Activated naive CD8-positive, alpha-beta T cell treated with anti-CD3 and anti-CD28 coated beads, Interleukin-2, amount 10 ng/mL, durations not matched to agents 7 days and 5 days (primary cell): ENCODE measurements at regions not wholly inside any gene's neighbourhood (a gene's known extent, or its start where the extent isn't known, plus 50 kb on each side); places are given as distances from the start of the nearest gene placed in this dataset.

Source experiments
- ATAC-seq: fragments of 150-1000 bp; cut with Tn5 transposase; one replicate; pipeline ENCODE4 v1.10.0; 2021; ENCODE audit warnings: low read depth, moderate library complexity
- POLR2A ChIA-PET: fragments of 350-600 bp; sonication (Branson Sonifier 250); formaldehyde crosslinking; loops from one replicate; lab custom pipeline; 2021; ENCODE audit warnings: antibody characterized with exemption; lab: Charles Lee
- DNase-seq: peaks from one replicate; pipeline ENCODE4 v3.0.0; 2021
- H3K27ac Mint-ChIP-seq: one replicate; pipeline ENCODE4 v1.8.0; 2022; ENCODE audit warnings: mild to moderate bottlenecking, mixed read lengths
- H3K27me3 Mint-ChIP-seq: one replicate; pipeline ENCODE4 v1.8.0; 2022; ENCODE audit warnings: mild to moderate bottlenecking, moderate library complexity, mixed read lengths
- H3K36me3 Mint-ChIP-seq: one replicate; pipeline ENCODE4 v1.8.0; 2021; ENCODE audit warnings: mild to moderate bottlenecking, mixed read lengths
- H3K4me1 Mint-ChIP-seq: one replicate; pipeline ENCODE4 v1.8.0; 2021; ENCODE audit warnings: mixed read lengths
- H3K4me3 Mint-ChIP-seq: one replicate; pipeline ENCODE4 v1.8.0; 2022; ENCODE audit warnings: mild to moderate bottlenecking, moderate library complexity, mixed read lengths
- H3K9me3 Mint-ChIP-seq: one replicate; pipeline ENCODE4 v1.8.0; 2021; ENCODE audit warnings: mixed read lengths

- no peak for ATAC-seq
- Mint-ChIP-seq H3K27me3 (no peaks in the 10 kb centered on the region), H3K36me3 (no peaks in the 10 kb centered on the region), H3K9me3 (no peaks in the 10 kb centered on the region), H3K4me1 (no peaks in the 10 kb centered on the region), H3K4me3 (no peak overlapping the region), H3K27ac (no peak overlapping the region)
- POLR2A ChIA-PET: no interaction called here
- DNase-seq: no peak
Measured at GRCh38 chr4:162560073-162560472, 396.3 kb upstream of the FSTL5 start.

- Mint-ChIP-seq H3K27me3 (no peaks in the 10 kb centered on the region), H3K27ac (no peak overlapping the region), H3K36me3 (no peaks in the 10 kb centered on the region), H3K9me3 (no peaks in the 10 kb centered on the region), H3K4me1 (no peaks in the 10 kb centered on the region), H3K4me3 (no peak overlapping the region)
- DNase-seq: no peak
- ATAC-seq: no peak
- POLR2A ChIA-PET: no interaction called here
Measured at GRCh38 chr4:162557516-162558106, 393.8 kb upstream of the FSTL5 start.

GRCh38 chr4:162535121-162535520, 371.3 kb upstream of the FSTL5 start:
- Mint-ChIP-seq H3K27me3 (no peaks in the 10 kb centered on the region), H3K36me3 (no peaks in the 10 kb centered on the region), H3K9me3 (peaks cover 4% of the 10 kb centered on the region), H3K4me1 (no peaks in the 10 kb centered on the region), H3K4me3 (no peak overlapping the region), H3K27ac (no peak overlapping the region)
- POLR2A ChIA-PET: no interaction called here
- ATAC-seq (no peak), DNase-seq (no peak)

- Mint-ChIP-seq H3K27ac (no peak overlapping the region), H3K4me3 (no peak overlapping the region), H3K4me1 (no peaks in the 10 kb centered on the region), H3K9me3 (no peaks in the 10 kb centered on the region), H3K36me3 (no peaks in the 10 kb centered on the region), H3K27me3 (no peaks in the 10 kb centered on the region)
- POLR2A ChIA-PET: no interaction called here
- DNase-seq (no peak), ATAC-seq (no peak)
Measured at GRCh38 chr4:162523171-162523570, 359.4 kb upstream of the FSTL5 start.

GRCh38 chr4:162522724-162523123, 358.9 kb upstream of the FSTL5 start:
- no peak overlapping the region for H3K4me3 Mint-ChIP-seq
- no peaks in the 10 kb centered on the region for H3K4me1 Mint-ChIP-seq
- POLR2A ChIA-PET: no interaction called here
- DNase-seq (no peak), ATAC-seq (no peak)
- no peaks in the 10 kb centered on the region for H3K36me3 Mint-ChIP-seq
- H3K27me3 Mint-ChIP-seq: no peaks in the 10 kb centered on the region
- H3K9me3 Mint-ChIP-seq: no peaks in the 10 kb centered on the region
- no peak overlapping the region for H3K27ac Mint-ChIP-seq

- H3K4me3 Mint-ChIP-seq: no peak overlapping the region
- H3K36me3 Mint-ChIP-seq: no peaks in the 10 kb centered on the region
- POLR2A ChIA-PET: no interaction called here
- ATAC-seq (no peak), DNase-seq (no peak)
- no peak overlapping the region for H3K27ac Mint-ChIP-seq
- no peaks in the 10 kb centered on the region for H3K27me3 Mint-ChIP-seq
- no peaks in the 10 kb centered on the region for H3K4me1 Mint-ChIP-seq
- no peaks in the 10 kb centered on the region for H3K9me3 Mint-ChIP-seq
Measured at GRCh38 chr4:162510937-162511336, 347.1 kb upstream of the FSTL5 start.

- H3K9me3 Mint-ChIP-seq: no peaks in the 10 kb centered on the region
- POLR2A ChIA-PET: no interaction called here
- no peak overlapping the region for H3K4me3 Mint-ChIP-seq
- H3K27me3 Mint-ChIP-seq: no peaks in the 10 kb centered on the region
- no peaks in the 10 kb centered on the region for H3K4me1 Mint-ChIP-seq
- no peak for DNase-seq
- no peak overlapping the region for H3K27ac Mint-ChIP-seq
- no peak for ATAC-seq
- no peaks in the 10 kb centered on the region for H3K36me3 Mint-ChIP-seq
Measured at GRCh38 chr4:162510115-162510514, 346.3 kb upstream of the FSTL5 start.

- H3K4me3 Mint-ChIP-seq: no peak overlapping the region
- POLR2A ChIA-PET: no interaction called here
- H3K9me3 Mint-ChIP-seq: no peaks in the 10 kb centered on the region
- no peaks in the 10 kb centered on the region for H3K27me3 Mint-ChIP-seq
- DNase-seq: no peak
- no peak overlapping the region for H3K27ac Mint-ChIP-seq
- H3K4me1 Mint-ChIP-seq: no peaks in the 10 kb centered on the region
- H3K36me3 Mint-ChIP-seq: no peaks in the 10 kb centered on the region
- no peak for ATAC-seq
Measured at GRCh38 chr4:162509333-162509732, 345.5 kb upstream of the FSTL5 start.

- Mint-ChIP-seq H3K36me3 (no peaks in the 10 kb centered on the region), H3K27ac (no peak overlapping the region), H3K4me1 (no peaks in the 10 kb centered on the region), H3K4me3 (no peak overlapping the region), H3K9me3 (no peaks in the 10 kb centered on the region), H3K27me3 (no peaks in the 10 kb centered on the region)
- ATAC-seq: no peak
- DNase-seq: no peak
- POLR2A ChIA-PET: no interaction called here
Measured at GRCh38 chr4:162506253-162506652, 342.5 kb upstream of the FSTL5 start.

GRCh38 chr4:162503868-162504267, 340.1 kb upstream of the FSTL5 start:
- POLR2A ChIA-PET: no interaction called here
- no peak for ATAC-seq
- Mint-ChIP-seq H3K9me3 (no peaks in the 10 kb centered on the region), H3K4me1 (no peaks in the 10 kb centered on the region), H3K4me3 (no peak overlapping the region), H3K27me3 (no peaks in the 10 kb centered on the region), H3K27ac (no peak overlapping the region), H3K36me3 (no peaks in the 10 kb centered on the region)
- DNase-seq: no peak

- no peaks in the 10 kb centered on the region for H3K9me3 Mint-ChIP-seq
- H3K36me3 Mint-ChIP-seq: no peaks in the 10 kb centered on the region
- DNase-seq (no peak), ATAC-seq (no peak)
- no peak overlapping the region for H3K27ac Mint-ChIP-seq
- H3K27me3 Mint-ChIP-seq: no peaks in the 10 kb centered on the region
- H3K4me3 Mint-ChIP-seq: no peak overlapping the region
- POLR2A ChIA-PET: no interaction called here
- H3K4me1 Mint-ChIP-seq: no peaks in the 10 kb centered on the region
Measured at GRCh38 chr4:162502109-162502508, 338.3 kb upstream of the FSTL5 start.

- Mint-ChIP-seq H3K27me3 (no peaks in the 10 kb centered on the region), H3K4me3 (no peak overlapping the region), H3K27ac (no peak overlapping the region), H3K36me3 (no peaks in the 10 kb centered on the region), H3K9me3 (no peaks in the 10 kb centered on the region), H3K4me1 (no peaks in the 10 kb centered on the region)
- DNase-seq: no peak
- no peak for ATAC-seq
- POLR2A ChIA-PET: no interaction called here
Measured at GRCh38 chr4:162499478-162499877, 335.7 kb upstream of the FSTL5 start.

GRCh38 chr4:162498168-162498567, 334.4 kb upstream of the FSTL5 start:
- no peaks in the 10 kb centered on the region for H3K4me1 Mint-ChIP-seq
- no peaks in the 10 kb centered on the region for H3K36me3 Mint-ChIP-seq
- ATAC-seq (no peak), DNase-seq (no peak)
- POLR2A ChIA-PET: no interaction called here
- no peaks in the 10 kb centered on the region for H3K27me3 Mint-ChIP-seq
- no peak overlapping the region for H3K4me3 Mint-ChIP-seq
- H3K9me3 Mint-ChIP-seq: no peaks in the 10 kb centered on the region
- no peak overlapping the region for H3K27ac Mint-ChIP-seq

GRCh38 chr4:162497564-162498167, 333.9 kb upstream of the FSTL5 start:
- Mint-ChIP-seq H3K4me3 (no peak overlapping the region), H3K27ac (no peak overlapping the region), H3K36me3 (no peaks in the 10 kb centered on the region), H3K4me1 (no peaks in the 10 kb centered on the region), H3K9me3 (no peaks in the 10 kb centered on the region), H3K27me3 (no peaks in the 10 kb centered on the region)
- ATAC-seq: peak; percentile 58
- POLR2A ChIA-PET: no interaction called here
- DNase-seq: no peak
